Vagina (tissue), 2 donors: ENCODE measurements at regions not wholly inside any gene's neighbourhood (a gene's known extent, or its start where the extent isn't known, plus 50 kb on each side); places are given as distances from the start of the nearest gene placed in this dataset.

Experiments used
- DNase-seq, 2 donors: peaks; one replicate each; pipeline ENCODE4 v3.0.0-alpha.2; 2017; ENCODE audit errors: extremely low spot score in 2 of 2
- H3K27ac ChIP-seq: fragments of 200-600 bp; sonication (generic); one replicate; pipeline ENCODE4 v1.5.1; 2019
- H3K27me3 ChIP-seq: fragments of 200-600 bp; sonication (generic); one replicate; pipeline ENCODE4 v1.5.1; 2019
- H3K36me3 ChIP-seq, 2 donors: fragments of 200-600 bp; sonication (generic); one replicate each; pipeline ENCODE4 v1.5.1; 2017 to 2019
- H3K4me1 ChIP-seq: fragments of 200-600 bp; sonication (generic); one replicate; pipeline ENCODE4 v1.5.1; 2019
- H3K4me3 ChIP-seq, 2 donors: fragments of 200-600 bp; sonication (generic); 1 replicate in 1 of 2; 2 replicates in 1 of 2; pipeline ENCODE4 v1.5.1; 2016 to 2019
- H3K9me3 ChIP-seq: fragments of 200-600 bp; sonication (generic); one replicate; pipeline ENCODE4 v1.5.1; 2019
- POLR2A ChIP-seq, 2 donors: fragments of 450-650 bp; IDR thresholded peaks; one replicate each; pipeline ENCODE4 v1.6.1; 2017; ENCODE audit warnings: antibody characterized with exemption in 2 of 2, mild to moderate bottlenecking in 2 of 2, moderate library complexity in 2 of 2
- POLR2AphosphoS5 ChIP-seq, 2 donors: sonication (generic); formaldehyde crosslinking; IDR thresholded peaks; one replicate each; pipeline ENCODE4 v1.9.0; 2017; ENCODE audit warnings: antibody characterized with exemption in 2 of 2, mild to moderate bottlenecking in 2 of 2, low read depth in 1 of 2; ENCODE audit not compliant: insufficient read depth in 1 of 2
- intact Hi-C: fragments of 100-400 bp; cut with DNase I; formaldehyde crosslinking; loops from one replicate; pipeline ENCODE4 v1.15.1; 2023
- TF ChIP-seq, protein P1 (sequence below), 3 experiments: fragments of 450-650 bp in 2 of 3; fragments of 200-600 bp in 1 of 3; sonication (generic) in 1 of 3; IDR thresholded peaks; one replicate each; pipeline ENCODE4 v1.5.1; 2017 to 2019; ENCODE audit warnings: antibody characterized with exemption in 3 of 3, mild to moderate bottlenecking in 2 of 3, moderate library complexity in 2 of 3

DNA sequence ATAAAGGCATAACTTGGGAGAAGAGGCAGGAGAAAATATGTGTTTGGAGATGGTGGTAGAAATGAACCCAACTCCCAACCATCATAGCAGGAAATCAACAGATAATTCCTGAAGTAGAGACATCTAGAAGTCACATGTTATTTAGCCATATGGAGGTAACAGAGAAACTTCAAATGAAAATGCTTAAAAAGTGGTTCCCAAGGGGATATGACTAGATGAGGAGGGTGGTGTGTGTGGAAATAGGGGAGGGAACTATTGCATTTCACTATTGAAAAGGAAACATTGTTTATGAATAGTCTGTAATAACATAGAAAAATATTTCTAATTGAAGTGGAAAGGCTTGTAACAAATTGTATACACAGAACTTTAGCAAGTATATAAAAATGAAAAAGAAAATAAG, 412.0 kb downstream of the SHISA9 start:
- no peaks in the 10 kb centered on the region for H3K9me3 ChIP-seq
- H3K27ac ChIP-seq, result no peak overlapping the region
- H3K36me3 ChIP-seq, result no peaks in the 10 kb centered on the region
- no peak for TF ChIP-seq POLR2AphosphoS5 (IDR thresholded peaks at IDR 0.05; ENCODE audit: insufficient read depth in 1 of 2, low read depth in 1 of 2)
- H3K27me3 ChIP-seq, result no peaks in the 10 kb centered on the region
- intact Hi-C loops, result no loop called here
- H3K4me3 ChIP-seq, result no peak overlapping the region
- no peak for DNase-seq
- H3K4me1 ChIP-seq, result no peaks in the 10 kb centered on the region

DNA sequence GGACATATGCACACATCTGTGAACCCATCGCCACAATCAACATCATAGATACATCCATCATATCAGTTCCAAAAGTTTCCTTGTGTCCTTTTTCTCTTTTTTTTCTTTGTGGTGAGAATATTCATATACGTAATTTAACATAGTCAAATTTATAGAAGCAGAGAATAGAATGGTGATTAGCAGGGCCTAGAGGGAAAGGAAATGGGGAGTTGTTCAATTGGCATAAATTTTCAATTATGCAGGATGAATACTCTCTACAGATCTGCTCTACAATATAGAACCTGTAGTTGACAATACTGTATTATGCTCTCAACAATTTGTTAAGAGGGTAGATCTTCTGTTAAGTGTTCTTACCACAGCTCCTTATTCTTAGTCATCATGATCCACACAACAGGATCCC, 413.2 kb downstream of the SHISA9 start:
- intact Hi-C loops, result no loop called here

DNA sequence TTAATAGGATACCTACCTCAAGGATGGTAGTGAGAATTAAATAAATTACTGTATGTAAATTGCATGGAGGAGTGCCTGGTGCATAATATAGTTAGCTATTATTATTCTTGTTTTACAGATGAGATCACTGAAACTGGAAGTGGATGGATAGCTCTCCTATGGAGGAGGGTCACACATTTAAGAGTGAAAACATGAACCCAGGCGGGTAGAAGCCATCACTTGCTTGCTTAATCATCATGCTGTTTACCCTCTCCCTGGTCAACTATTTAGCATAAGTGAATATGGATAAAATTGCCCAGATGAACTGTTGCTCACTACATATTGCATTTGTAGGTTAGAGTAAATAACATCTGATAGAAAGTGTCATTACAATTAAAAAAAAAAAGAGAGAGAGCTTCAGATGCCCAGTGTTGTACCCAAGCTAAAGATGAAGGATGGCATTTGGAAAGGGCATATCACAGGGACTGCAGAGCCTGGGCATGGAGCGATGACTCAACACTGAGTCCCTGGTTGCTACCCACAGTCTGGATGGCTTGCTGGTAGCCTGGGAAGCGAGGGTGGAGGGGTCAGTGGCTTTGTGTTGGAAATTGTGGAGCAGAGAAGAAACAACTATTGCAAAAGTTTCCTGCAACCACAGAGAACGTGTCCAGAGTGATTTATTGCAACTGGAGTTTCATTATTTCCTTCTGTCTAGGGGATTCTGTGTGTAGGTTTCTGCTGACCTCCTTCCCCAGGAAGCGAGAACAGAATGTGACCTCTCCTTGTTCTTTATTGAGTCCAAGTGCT, 414.4 kb downstream of the SHISA9 start:
- no peak for DNase-seq
- H3K27me3 ChIP-seq, result no peaks in the 10 kb centered on the region
- H3K27ac ChIP-seq, result no peak overlapping the region
- H3K4me3 ChIP-seq, result no peak overlapping the region
- H3K36me3 ChIP-seq, result no peaks in the 10 kb centered on the region
- TF ChIP-seq POLR2A (IDR thresholded peaks at IDR 0.05) (no peak), POLR2AphosphoS5 (IDR thresholded peaks at IDR 0.05; ENCODE audit: insufficient read depth in 1 of 2, low read depth in 1 of 2) (no peak)
- TF ChIP-seq, protein P1, sequence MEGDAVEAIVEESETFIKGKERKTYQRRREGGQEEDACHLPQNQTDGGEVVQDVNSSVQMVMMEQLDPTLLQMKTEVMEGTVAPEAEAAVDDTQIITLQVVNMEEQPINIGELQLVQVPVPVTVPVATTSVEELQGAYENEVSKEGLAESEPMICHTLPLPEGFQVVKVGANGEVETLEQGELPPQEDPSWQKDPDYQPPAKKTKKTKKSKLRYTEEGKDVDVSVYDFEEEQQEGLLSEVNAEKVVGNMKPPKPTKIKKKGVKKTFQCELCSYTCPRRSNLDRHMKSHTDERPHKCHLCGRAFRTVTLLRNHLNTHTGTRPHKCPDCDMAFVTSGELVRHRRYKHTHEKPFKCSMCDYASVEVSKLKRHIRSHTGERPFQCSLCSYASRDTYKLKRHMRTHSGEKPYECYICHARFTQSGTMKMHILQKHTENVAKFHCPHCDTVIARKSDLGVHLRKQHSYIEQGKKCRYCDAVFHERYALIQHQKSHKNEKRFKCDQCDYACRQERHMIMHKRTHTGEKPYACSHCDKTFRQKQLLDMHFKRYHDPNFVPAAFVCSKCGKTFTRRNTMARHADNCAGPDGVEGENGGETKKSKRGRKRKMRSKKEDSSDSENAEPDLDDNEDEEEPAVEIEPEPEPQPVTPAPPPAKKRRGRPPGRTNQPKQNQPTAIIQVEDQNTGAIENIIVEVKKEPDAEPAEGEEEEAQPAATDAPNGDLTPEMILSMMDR (IDR thresholded peaks at IDR 0.05), result no peak
- intact Hi-C loops, result no loop called here
- no peaks in the 10 kb centered on the region for H3K9me3 ChIP-seq
- no peaks in the 10 kb centered on the region for H3K4me1 ChIP-seq

More for the DNA sequence above, 413.2 kb downstream of the SHISA9 start:
- H3K9me3 ChIP-seq, result no peaks in the 10 kb centered on the region
- no peak for TF ChIP-seq POLR2A (IDR thresholded peaks at IDR 0.05)
- TF ChIP-seq POLR2AphosphoS5 (IDR thresholded peaks at IDR 0.05; ENCODE audit: insufficient read depth in 1 of 2, low read depth in 1 of 2), result no peak
- TF ChIP-seq, protein P1 (IDR thresholded peaks at IDR 0.05), result no peak
- no peaks in the 10 kb centered on the region for H3K36me3 ChIP-seq
- no peaks in the 10 kb centered on the region for H3K4me1 ChIP-seq
- H3K27ac ChIP-seq, result no peak overlapping the region
- no peak overlapping the region for H3K4me3 ChIP-seq
- no peaks in the 10 kb centered on the region for H3K27me3 ChIP-seq
- no peak for DNase-seq

DNA sequence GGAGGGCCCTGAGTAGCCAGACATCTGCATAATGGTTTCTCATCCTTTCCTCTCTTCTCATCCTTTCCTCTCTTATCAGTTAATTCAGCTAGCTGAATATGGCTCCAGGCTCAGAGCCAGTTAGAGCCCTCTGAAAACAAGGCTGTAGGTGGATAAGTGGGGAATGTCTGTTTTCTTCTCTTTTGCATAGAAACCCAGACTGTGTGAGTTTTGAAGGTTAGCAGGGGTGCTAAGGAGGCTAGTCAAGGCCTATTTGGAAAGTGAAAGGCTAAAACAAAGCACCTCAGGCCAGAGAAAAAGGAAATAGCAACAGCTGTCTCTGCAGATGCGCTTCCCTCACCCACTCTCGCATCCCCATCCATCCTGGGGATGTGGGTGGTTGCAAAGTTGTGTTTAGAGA, 420.9 kb downstream of the SHISA9 start:
- DNase-seq, result no peak
- no peak overlapping the region for H3K27ac ChIP-seq
- no peak overlapping the region for H3K4me3 ChIP-seq
- no peaks in the 10 kb centered on the region for H3K4me1 ChIP-seq
- no peaks in the 10 kb centered on the region for H3K9me3 ChIP-seq
- TF ChIP-seq, protein P1 (IDR thresholded peaks at IDR 0.05), result no peak
- TF ChIP-seq POLR2AphosphoS5 (IDR thresholded peaks at IDR 0.05; ENCODE audit: insufficient read depth in 1 of 2, low read depth in 1 of 2), result no peak
- TF ChIP-seq POLR2A (IDR thresholded peaks at IDR 0.05), result no peak
- no peaks in the 10 kb centered on the region for H3K36me3 ChIP-seq
- intact Hi-C loops, result no loop called here
- no peaks in the 10 kb centered on the region for H3K27me3 ChIP-seq

DNA sequence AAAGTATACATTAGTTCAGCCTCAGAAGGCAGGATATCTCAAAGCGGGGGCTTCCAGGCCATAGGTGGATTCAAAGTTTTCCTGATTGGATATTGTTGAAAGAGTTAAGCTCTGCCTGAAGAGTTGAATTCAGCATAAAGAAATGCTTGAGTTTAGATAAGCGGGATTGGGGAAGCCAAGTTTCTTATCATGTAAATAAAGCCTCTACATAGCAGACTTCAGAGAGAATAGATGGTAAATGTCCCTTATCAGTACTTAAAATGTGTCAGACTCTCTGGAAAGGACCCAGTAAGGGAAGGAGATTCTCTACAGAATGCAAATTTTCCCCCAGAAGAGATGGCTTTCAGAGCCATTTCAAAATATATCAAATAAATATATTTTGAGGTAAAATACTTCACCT, 423.5 kb downstream of the SHISA9 start:
- no peaks in the 10 kb centered on the region for H3K27me3 ChIP-seq
- no peaks in the 10 kb centered on the region for H3K36me3 ChIP-seq
- no peaks in the 10 kb centered on the region for H3K4me1 ChIP-seq
- no peaks in the 10 kb centered on the region for H3K9me3 ChIP-seq
- TF ChIP-seq, protein P1 (IDR thresholded peaks at IDR 0.05), result no peak
- TF ChIP-seq POLR2AphosphoS5 (IDR thresholded peaks at IDR 0.05; ENCODE audit: insufficient read depth in 1 of 2, low read depth in 1 of 2) (no peak), POLR2A (IDR thresholded peaks at IDR 0.05) (no peak)
- intact Hi-C loops, result no loop called here
- no peak for DNase-seq
- no peak overlapping the region for H3K4me3 ChIP-seq
- H3K27ac ChIP-seq, result no peak overlapping the region
